ENCODE measurements at regions not wholly inside any gene's neighbourhood (a gene's known extent, or its start where the extent isn't known, plus 50 kb on each side); places are given as distances from the start of the nearest gene placed in this dataset.

DNA sequence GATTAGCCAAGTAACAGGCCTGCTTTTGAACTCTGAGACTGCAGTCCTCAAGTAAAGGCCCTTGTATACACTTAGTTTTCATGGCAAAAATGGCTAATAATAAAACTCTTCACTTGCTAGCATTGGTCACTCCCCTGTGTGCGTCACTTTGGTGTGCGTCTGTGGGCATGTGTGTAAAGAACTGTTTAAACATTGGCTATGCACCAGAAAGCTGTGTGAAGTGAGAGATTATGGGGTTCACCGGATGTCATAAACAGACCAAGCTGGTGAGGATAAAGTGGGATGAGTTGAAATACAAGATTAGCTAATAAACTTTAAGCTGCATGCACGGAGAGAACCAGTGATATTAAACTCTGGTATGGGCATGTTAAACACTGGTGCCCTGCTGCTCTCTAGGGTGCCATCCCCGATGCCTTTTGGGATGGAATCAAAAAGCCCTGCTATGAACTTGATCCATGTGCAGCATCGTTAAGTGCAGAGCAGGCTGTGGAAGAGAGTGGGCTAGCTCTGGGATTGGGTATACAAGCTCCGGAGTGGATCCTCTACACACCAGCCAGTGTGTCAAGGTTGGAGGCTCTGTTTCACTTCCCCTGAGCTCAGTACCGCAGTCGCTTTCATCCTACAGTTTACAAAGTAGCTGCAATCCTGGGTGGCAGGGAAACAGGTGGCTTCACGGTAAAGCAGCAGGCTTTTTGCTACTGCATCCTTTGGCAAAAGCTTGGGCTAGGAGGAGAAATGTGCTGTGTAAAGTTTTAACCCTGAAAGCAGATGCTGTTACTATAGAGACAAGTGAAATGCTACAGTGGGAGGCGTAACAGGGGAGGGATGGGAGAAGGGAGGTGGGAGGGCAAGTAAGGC is 108.3 kb upstream of the SLC4A4 start:
- peak; percentile 38 for DNase-seq
- no peaks in the 10 kb centered on the region for H3K9me3 ChIP-seq
- TF ChIP-seq POLR2AphosphoS5 (IDR thresholded peaks at IDR 0.05) = peak in 1 of 3 donors; percentile 7
- TF ChIP-seq, protein P1, sequence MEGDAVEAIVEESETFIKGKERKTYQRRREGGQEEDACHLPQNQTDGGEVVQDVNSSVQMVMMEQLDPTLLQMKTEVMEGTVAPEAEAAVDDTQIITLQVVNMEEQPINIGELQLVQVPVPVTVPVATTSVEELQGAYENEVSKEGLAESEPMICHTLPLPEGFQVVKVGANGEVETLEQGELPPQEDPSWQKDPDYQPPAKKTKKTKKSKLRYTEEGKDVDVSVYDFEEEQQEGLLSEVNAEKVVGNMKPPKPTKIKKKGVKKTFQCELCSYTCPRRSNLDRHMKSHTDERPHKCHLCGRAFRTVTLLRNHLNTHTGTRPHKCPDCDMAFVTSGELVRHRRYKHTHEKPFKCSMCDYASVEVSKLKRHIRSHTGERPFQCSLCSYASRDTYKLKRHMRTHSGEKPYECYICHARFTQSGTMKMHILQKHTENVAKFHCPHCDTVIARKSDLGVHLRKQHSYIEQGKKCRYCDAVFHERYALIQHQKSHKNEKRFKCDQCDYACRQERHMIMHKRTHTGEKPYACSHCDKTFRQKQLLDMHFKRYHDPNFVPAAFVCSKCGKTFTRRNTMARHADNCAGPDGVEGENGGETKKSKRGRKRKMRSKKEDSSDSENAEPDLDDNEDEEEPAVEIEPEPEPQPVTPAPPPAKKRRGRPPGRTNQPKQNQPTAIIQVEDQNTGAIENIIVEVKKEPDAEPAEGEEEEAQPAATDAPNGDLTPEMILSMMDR (IDR thresholded peaks at IDR 0.05) = no peak
- no peak for TF ChIP-seq EP300 (IDR thresholded peaks at IDR 0.05; ENCODE audit: low read depth)
- intact Hi-C loops (cut with DNase I; ENCODE audit: low total_unique reads) = no loop called here
- peaks cover 7 to 43% (median 25%) of the 10 kb centered on the region in 4 donors for H3K4me1 ChIP-seq
- no peaks in the 10 kb centered on the region for H3K27me3 ChIP-seq
- no peak overlapping the region for H3K4me3 ChIP-seq
- peak overlapping the region; percentile 48 to 56 (median 52) for H3K27ac ChIP-seq
- in situ Hi-C loops (cut with MboI; ENCODE audit: low pct_ligation_motif_present in 1 of 4, low pct_unique_long_range_greater_than_20kb in 1 of 4, low sequenced_read_pairs in 3 of 4) = loop anchor here in 3 of 4 donors (25.0 kb wide), 1 partner anchor 482 kb away; no protein-coding TSS in a partner anchor
- WGBS, 2 donors (ENCODE audit: low coverage in 1 of 2) = 0 to 29% methylated on average over 2 to 11 of the region's 11 CpGs
- no peaks in the 10 kb centered on the region for H3K36me3 ChIP-seq

- 48% methylated on average over 3 to 14 of the region's 14 CpGs for WGBS, 2 donors (ENCODE audit: low coverage in 1 of 2)
- peak overlapping the region in 1 of 4 donors; percentile 13 for H3K4me3 ChIP-seq
- H3K9me3 ChIP-seq = no peaks in the 10 kb centered on the region
- H3K36me3 ChIP-seq = no peaks in the 10 kb centered on the region
- peaks cover 7 to 43% (median 25%) of the 10 kb centered on the region in 4 donors for H3K4me1 ChIP-seq
- no peak for TF ChIP-seq POLR2A (IDR thresholded peaks at IDR 0.05)
- TF ChIP-seq POLR2AphosphoS5 (IDR thresholded peaks at IDR 0.05) = peak in 1 of 3 donors; percentile 18
- no peaks in the 10 kb centered on the region for H3K27me3 ChIP-seq
- intact Hi-C loops (cut with DNase I; ENCODE audit: low total_unique reads) (no loop called here), in situ Hi-C loops (cut with MboI; ENCODE audit: low pct_ligation_motif_present in 1 of 4, low pct_unique_long_range_greater_than_20kb in 1 of 4, low sequenced_read_pairs in 3 of 4) (loop anchor here in 3 of 4 donors (25.0 kb wide), 1 partner anchor 481 kb away; no protein-coding TSS in a partner anchor)
- H3K27ac ChIP-seq = peak overlapping the region; percentile 48 to 56 (median 52)
- peak; percentile 81 for DNase-seq
These were observed 107.4 kb upstream of the SLC4A4 start for GRCh38 chr4:71231129-71232055.

GRCh38 chr4:71232056-71232430 is 106.8 kb upstream of the SLC4A4 start:
- intact Hi-C loops (cut with DNase I; ENCODE audit: low total_unique reads) = no loop called here
- no peaks in the 10 kb centered on the region for H3K9me3 ChIP-seq
- no peak for TF ChIP-seq POLR2A (IDR thresholded peaks at IDR 0.05)
- no peak for TF ChIP-seq EP300 (IDR thresholded peaks at IDR 0.05; ENCODE audit: low read depth)
- TF ChIP-seq POLR2AphosphoS5 (IDR thresholded peaks at IDR 0.05) = no peak
- TF ChIP-seq, protein P1 (IDR thresholded peaks at IDR 0.05) = no peak
- no peak for DNase-seq
- 50 to 60% methylated on average over 1 of the region's 1 CpG for WGBS, 2 donors (ENCODE audit: low coverage in 1 of 2)
- H3K4me1 ChIP-seq = peaks cover 7 to 43% (median 25%) of the 10 kb centered on the region in 4 donors
- no peaks in the 10 kb centered on the region for H3K27me3 ChIP-seq
- no peak overlapping the region for H3K27ac ChIP-seq
- H3K4me3 ChIP-seq = no peak overlapping the region
- H3K36me3 ChIP-seq = no peaks in the 10 kb centered on the region
- in situ Hi-C loops (cut with MboI; ENCODE audit: low pct_ligation_motif_present in 1 of 4, low pct_unique_long_range_greater_than_20kb in 1 of 4, low sequenced_read_pairs in 3 of 4) = loop anchor here in 3 of 4 donors (25.0 kb wide), 1 partner anchor 480 kb away; no protein-coding TSS in a partner anchor

GRCh38 chr4:71232846-71233245 is 106.0 kb upstream of the SLC4A4 start:
- Histone ChIP-seq H3K27ac (no peak overlapping the region), H3K27me3 (no peaks in the 10 kb centered on the region), H3K4me1 (peaks cover 7 to 43% (median 25%) of the 10 kb centered on the region in 4 donors), H3K4me3 (no peak overlapping the region), H3K9me3 (no peaks in the 10 kb centered on the region), H3K36me3 (no peaks in the 10 kb centered on the region)
- TF ChIP-seq POLR2AphosphoS5 (IDR thresholded peaks at IDR 0.05) = no peak
- TF ChIP-seq EP300 (IDR thresholded peaks at IDR 0.05; ENCODE audit: low read depth) = no peak
- TF ChIP-seq, protein P1 (IDR thresholded peaks at IDR 0.05) = no peak
- no peak for TF ChIP-seq POLR2A (IDR thresholded peaks at IDR 0.05)
- DNase-seq = no peak
- intact Hi-C loops (cut with DNase I; ENCODE audit: low total_unique reads) (no loop called here), in situ Hi-C loops (cut with MboI; ENCODE audit: low pct_ligation_motif_present in 1 of 4, low pct_unique_long_range_greater_than_20kb in 1 of 4, low sequenced_read_pairs in 3 of 4) (loop anchor here in 3 of 4 donors (25.0 kb wide), 1 partner anchor 479 kb away; no protein-coding TSS in a partner anchor)
- WGBS, 2 donors (ENCODE audit: low coverage in 1 of 2) = 77 to 100% methylated on average over 1 of the region's 1 CpG
